A673 (cell line): ENCODE measurements at regions not wholly inside any gene's neighbourhood (a gene's known extent, or its start where the extent isn't known, plus 50 kb on each side); places are given as distances from the start of the nearest gene placed in this dataset.

ENCODE experiments used
- BruUV-seq: library from RNA; stranded (reverse); fragments of 400-500 nt; replicated peaks from 2 replicates; lab custom pipeline; 2021; lab: Mats Ljungman, UMichigan
- CTCF ChIA-PET: fragments of 300-600 bp; sonication (Branson Sonifier 250); formaldehyde crosslinking; loops from one replicate; lab custom pipeline; 2022; ENCODE audit warnings: antibody characterized with exemption; lab: Charles Lee
- POLR2A ChIA-PET: fragments of 300-600 bp; sonication (Branson Sonifier 250); formaldehyde crosslinking; loops from one replicate; lab custom pipeline; 2022; ENCODE audit warnings: antibody characterized with exemption; ENCODE audit not compliant: low non-redundant PET; lab: Charles Lee
- DNase-seq: peaks from one replicate; pipeline ENCODE4 v3.0.0-alpha.2; 2015; ENCODE audit warnings: low spot score
- H3K27ac ChIP-seq: fragments of 200-600 bp; sonication (generic); 2 replicates; pipeline ENCODE4 v1.5.1; 2016; ENCODE audit warnings: mixed run types, low read depth, mild to moderate bottlenecking, mixed read lengths, antibody characterized with exemption, low read length; ENCODE audit not compliant: poor library complexity, severe bottlenecking
- H3K27me3 ChIP-seq: fragments of 200-600 bp; sonication (generic); replicated peaks from 2 replicates; pipeline ENCODE4 v1.6.1; 2017; ENCODE audit warnings: mixed run types, low read depth, mild to moderate bottlenecking, mixed read lengths, antibody characterized with exemption, low read length; ENCODE audit not compliant: insufficient read depth, poor library complexity
- H3K36me3 ChIP-seq: fragments of 200-600 bp; sonication (generic); 2 replicates; pipeline ENCODE4 v1.6.1; 2016; ENCODE audit warnings: mixed run types, mild to moderate bottlenecking, mixed read lengths, antibody characterized with exemption, low read length; ENCODE audit not compliant: insufficient read depth, poor library complexity, severe bottlenecking
- H3K4me1 ChIP-seq: fragments of 200-600 bp; sonication (generic); 2 replicates; pipeline ENCODE4 v1.6.1; 2017; ENCODE audit warnings: mixed run types, mild to moderate bottlenecking, mixed read lengths, antibody characterized with exemption, low read length; ENCODE audit not compliant: insufficient read depth, poor library complexity, severe bottlenecking
- H3K4me3 ChIP-seq: fragments of 200-600 bp; sonication (generic); 2 replicates; pipeline ENCODE4 v1.5.1; 2016; ENCODE audit warnings: low read depth, mixed run types, mild to moderate bottlenecking, mixed read lengths, low read length; ENCODE audit not compliant: poor library complexity, severe bottlenecking
- H3K9me3 ChIP-seq: fragments of 200-600 bp; sonication (generic); 2 replicates; pipeline ENCODE4 v1.6.1; 2016; ENCODE audit warnings: mixed run types, low read depth, mild to moderate bottlenecking, mixed read lengths, antibody characterized with exemption, low read length; ENCODE audit not compliant: poor library complexity, severe bottlenecking
- CTCF ChIP-seq: fragments of 300-800, 200-600 bp; sonication (generic); conservative IDR thresholded peaks from 2 replicates; pipeline ENCODE4 v1.5.1; 2017; ENCODE audit warnings: low read depth, mild to moderate bottlenecking, antibody characterized with exemption, low read length, moderate library complexity, mixed read lengths
- EZH2 ChIP-seq: fragments of 200-600 bp; sonication (generic); IDR thresholded peaks from 2 replicates; pipeline ENCODE4 v1.6.1; 2017; ENCODE audit warnings: borderline replicate concordance, low read depth, mild to moderate bottlenecking, mixed read lengths, antibody characterized with exemption, low read length; ENCODE audit not compliant: poor library complexity, severe bottlenecking
- intact Hi-C: fragments of 100-400 bp; cut with micrococcal nuclease; formaldehyde crosslinking; loops from one replicate; pipeline ENCODE4 v1.10.0; 2022; ENCODE audit not compliant: unreplicated experiment

DNA sequence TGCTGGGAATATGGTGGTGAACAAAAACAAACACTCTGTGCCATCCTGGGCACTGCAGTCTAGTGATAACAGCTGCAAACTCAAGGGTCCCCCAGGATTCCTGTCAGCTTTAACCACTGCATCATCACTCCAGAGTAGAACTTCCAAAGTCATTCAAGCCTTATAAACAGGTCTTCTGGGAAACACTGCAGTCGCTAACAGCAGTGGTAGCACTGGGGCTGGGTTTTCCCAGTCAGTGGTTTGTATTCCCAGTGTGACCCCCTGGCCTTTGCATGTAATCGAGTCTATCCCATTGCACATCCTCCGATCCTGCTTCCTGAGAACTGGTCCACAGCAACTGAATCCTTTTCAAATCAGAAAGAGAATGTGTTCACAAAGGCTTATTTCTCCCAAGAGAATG, 623.5 kb downstream of the EDEM1 start:
- BruUV-seq, result no TSS peak
- no peaks in the 10 kb centered on the region for H3K36me3 ChIP-seq
- ChIA-PET POLR2A (no interaction called here), CTCF (no interaction called here)
- H3K4me3 ChIP-seq, result no peak overlapping the region
- no peaks in the 10 kb centered on the region for H3K27me3 ChIP-seq
- DNase-seq, result no peak
- no peak overlapping the region for H3K27ac ChIP-seq
- no peaks in the 10 kb centered on the region for H3K9me3 ChIP-seq
- intact Hi-C loops, result no loop called here
- H3K4me1 ChIP-seq, result no peaks in the 10 kb centered on the region
- no peak for TF ChIP-seq EZH2
- TF ChIP-seq CTCF, result no peak

DNA sequence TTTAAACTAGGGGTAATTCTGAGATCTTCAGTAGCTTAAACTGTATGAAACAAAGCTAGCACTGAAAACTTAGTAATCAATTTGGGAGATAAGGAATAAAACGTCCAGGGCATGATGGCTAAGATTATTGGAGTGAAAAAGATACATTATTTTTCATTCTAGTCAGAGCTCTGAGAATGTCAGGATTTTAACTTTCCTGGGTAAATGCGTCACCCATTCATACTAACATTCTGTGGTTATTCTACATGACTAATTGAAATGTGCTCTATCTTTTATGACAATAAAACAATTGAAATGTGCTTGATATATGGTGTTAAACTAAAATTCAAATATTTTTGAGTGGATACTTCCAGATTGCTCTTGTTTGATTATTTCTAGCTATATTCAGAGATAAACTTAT, 626.0 kb downstream of the EDEM1 start:
- Histone ChIP-seq H3K27me3 (no peaks in the 10 kb centered on the region), H3K4me1 (no peaks in the 10 kb centered on the region), H3K9me3 (no peaks in the 10 kb centered on the region), H3K36me3 (no peaks in the 10 kb centered on the region), H3K27ac (no peak overlapping the region), H3K4me3 (no peak overlapping the region)
- ChIA-PET POLR2A (no interaction called here), CTCF (no interaction called here)
- intact Hi-C loops, result no loop called here
- TF ChIP-seq CTCF, result no peak
- TF ChIP-seq EZH2, result no peak
- BruUV-seq, result no TSS peak
- DNase-seq, result no peak

GRCh38 chr3:5822843-5823242, 635.3 kb downstream of the EDEM1 start:
- no TSS peak for BruUV-seq
- H3K4me1 ChIP-seq, result no peaks in the 10 kb centered on the region
- TF ChIP-seq CTCF, result no peak
- no peak for TF ChIP-seq EZH2
- H3K27ac ChIP-seq, result no peak overlapping the region
- intact Hi-C loops, result no loop called here
- no peaks in the 10 kb centered on the region for H3K27me3 ChIP-seq
- ChIA-PET POLR2A (no interaction called here), CTCF (no interaction called here)
- no peak for DNase-seq
- no peaks in the 10 kb centered on the region for H3K36me3 ChIP-seq
- H3K9me3 ChIP-seq, result peaks cover 12% of the 10 kb centered on the region
- no peak overlapping the region for H3K4me3 ChIP-seq
